ENCODE measurements at regions not wholly inside any gene's neighbourhood (a gene's known extent, or its start where the extent isn't known, plus 50 kb on each side); places are given as distances from the start of the nearest gene placed in this dataset.
"Not testable (repeated sequence)": the region's sequence is repeated elsewhere in the genome, so short reads cannot be mapped to it uniquely, and the experiment has no call there.

DNA sequence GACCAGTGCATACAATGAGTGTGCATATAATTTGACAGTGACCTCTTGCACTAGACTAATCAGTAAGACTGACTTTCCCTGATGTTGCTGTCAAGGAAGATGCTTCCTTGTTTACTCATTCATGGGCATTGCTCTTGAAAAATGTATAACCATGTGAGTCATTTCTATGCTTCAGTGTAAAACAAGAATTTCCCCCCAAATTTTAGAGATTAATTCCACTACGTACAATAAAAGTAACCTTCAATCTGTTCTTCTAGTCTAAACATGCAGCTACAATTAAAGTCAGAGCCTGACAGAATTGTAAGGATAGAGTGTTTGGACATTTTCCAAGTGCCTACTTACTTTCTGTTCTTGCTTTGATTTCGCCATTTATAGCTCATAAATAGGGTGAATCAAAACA is 935.7 kb downstream of the RAPGEF2 start:
- TF ChIP-seq CTCF (IDR thresholded peaks at IDR 0.05; ENCODE audit: low read depth, low read length) = no peak
- peak in 1 of 2 donors; percentile 2 for DNase-seq (ENCODE audit: low read depth in 2 of 2)
- no peak overlapping the region for H3K4me3 ChIP-seq (replicated peaks in 1 of 2; ENCODE audit: low read depth in 2 of 2, low read length in 2 of 2)

DNA sequence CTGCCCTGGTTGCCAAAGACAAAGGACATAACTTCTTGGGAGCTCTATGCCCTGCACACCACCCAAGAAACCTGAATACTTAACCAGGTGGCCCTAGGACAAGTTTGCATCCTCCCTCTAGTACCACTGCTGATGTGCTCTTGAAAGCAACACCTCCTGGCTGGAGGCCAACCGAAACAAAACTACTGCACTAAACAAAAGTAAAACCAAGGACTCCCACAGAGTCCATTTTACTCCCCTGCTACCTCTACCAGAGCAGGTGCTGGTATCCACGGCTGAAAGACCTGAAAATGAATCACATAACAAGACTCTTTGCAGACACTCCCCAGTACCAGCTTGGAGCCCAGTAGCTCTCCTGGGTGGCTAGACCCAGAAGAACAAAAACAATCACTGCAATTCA is 941.8 kb downstream of the RAPGEF2 start:
- no peak overlapping the region for H3K4me3 ChIP-seq (replicated peaks in 1 of 2; ENCODE audit: low read depth in 2 of 2, low read length in 2 of 2)
- no peak for DNase-seq (ENCODE audit: low read depth in 2 of 2)
- no peak for TF ChIP-seq CTCF (IDR thresholded peaks at IDR 0.05; ENCODE audit: low read depth, low read length)

DNA sequence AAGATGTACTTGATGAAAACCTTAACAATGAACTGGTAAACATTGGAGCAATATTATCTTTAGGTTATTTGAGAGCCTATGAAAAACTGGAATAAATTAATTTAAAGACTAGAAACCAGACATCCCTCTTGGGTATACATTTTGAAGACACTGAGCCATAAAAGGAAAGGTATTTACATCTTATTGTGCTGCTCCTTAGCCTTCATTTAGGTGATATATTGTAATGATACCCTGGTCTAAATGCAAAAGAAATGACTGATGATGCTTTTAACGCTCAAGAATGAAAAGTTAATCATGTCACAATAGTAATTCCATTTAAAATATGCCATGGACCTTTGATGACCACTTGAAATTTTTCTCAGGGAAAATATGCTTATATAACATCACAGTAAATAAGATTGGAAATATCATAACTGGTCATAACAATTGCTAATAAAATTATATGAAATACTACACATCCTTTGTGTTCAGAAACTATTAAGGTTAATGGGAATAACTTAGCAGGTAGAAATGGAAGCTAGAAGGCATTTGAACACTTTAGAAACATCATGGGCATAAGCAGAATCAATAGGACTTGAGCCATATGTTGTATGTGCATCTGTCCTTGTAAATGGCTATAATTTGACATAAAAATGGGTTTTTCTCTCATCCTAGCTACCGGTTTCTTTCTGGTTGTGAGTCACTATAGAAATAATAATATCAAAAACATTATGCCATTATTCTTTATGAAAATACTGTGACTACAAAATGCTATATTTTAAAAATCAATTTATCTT is 979.7 kb downstream of the RAPGEF2 start:
- DNase-seq (ENCODE audit: low read depth in 2 of 2) = no peak
- TF ChIP-seq CTCF (IDR thresholded peaks at IDR 0.05; ENCODE audit: low read depth, low read length) = no peak
- H3K4me3 ChIP-seq (replicated peaks in 1 of 2; ENCODE audit: low read depth in 2 of 2, low read length in 2 of 2) = no peak overlapping the region

GRCh38 chr4:160091631-160092030 is 988.8 kb downstream of the RAPGEF2 start:
- no peak for TF ChIP-seq CTCF (IDR thresholded peaks at IDR 0.05; ENCODE audit: low read depth, low read length)
- H3K4me3 ChIP-seq (replicated peaks in 1 of 2; ENCODE audit: low read depth in 2 of 2, low read length in 2 of 2) = no peak overlapping the region
- DNase-seq (ENCODE audit: low read depth in 2 of 2) = no peak

DNA sequence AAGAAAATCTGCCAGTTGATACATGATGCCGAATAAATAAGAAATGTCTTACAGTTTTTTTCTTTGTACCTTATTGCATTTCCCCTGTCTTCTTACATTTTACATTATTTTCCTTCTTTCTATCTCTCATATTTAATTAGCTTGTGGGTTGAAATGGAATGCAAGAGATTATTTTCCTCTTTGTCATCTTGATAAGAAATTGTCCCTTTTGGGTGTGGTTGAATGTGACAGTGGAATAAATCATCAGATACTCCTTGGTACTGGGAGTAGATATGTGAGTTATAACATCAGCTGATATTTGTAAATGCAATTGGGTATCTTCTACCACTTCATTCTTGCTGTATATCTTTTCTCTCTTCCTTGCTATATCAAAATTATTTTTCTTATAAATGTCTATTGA is 997.4 kb downstream of the RAPGEF2 start:
- TF ChIP-seq CTCF (IDR thresholded peaks at IDR 0.05; ENCODE audit: low read depth, low read length) = no peak
- no peak overlapping the region for H3K4me3 ChIP-seq (replicated peaks in 1 of 2; ENCODE audit: low read depth in 2 of 2, low read length in 2 of 2)
- no peak for DNase-seq (ENCODE audit: low read depth in 2 of 2)

- H3K4me3 ChIP-seq (replicated peaks in 1 of 2; ENCODE audit: low read depth in 2 of 2, low read length in 2 of 2) = no peak overlapping the region
- peak in 1 of 2 donors; percentile 0 for DNase-seq (ENCODE audit: low read depth in 2 of 2)
- no peak for TF ChIP-seq CTCF (IDR thresholded peaks at IDR 0.05; ENCODE audit: low read depth, low read length)
Measured at GRCh38 chr4:160110891-160111290, 1008.0 kb downstream of the RAPGEF2 start.

- no peak for DNase-seq (ENCODE audit: low read depth in 2 of 2)
- no peak for TF ChIP-seq CTCF (IDR thresholded peaks at IDR 0.05; ENCODE audit: low read depth, low read length)
Measured at GRCh38 chr4:160117686-160118085, 1014.8 kb downstream of the RAPGEF2 start.

DNA sequence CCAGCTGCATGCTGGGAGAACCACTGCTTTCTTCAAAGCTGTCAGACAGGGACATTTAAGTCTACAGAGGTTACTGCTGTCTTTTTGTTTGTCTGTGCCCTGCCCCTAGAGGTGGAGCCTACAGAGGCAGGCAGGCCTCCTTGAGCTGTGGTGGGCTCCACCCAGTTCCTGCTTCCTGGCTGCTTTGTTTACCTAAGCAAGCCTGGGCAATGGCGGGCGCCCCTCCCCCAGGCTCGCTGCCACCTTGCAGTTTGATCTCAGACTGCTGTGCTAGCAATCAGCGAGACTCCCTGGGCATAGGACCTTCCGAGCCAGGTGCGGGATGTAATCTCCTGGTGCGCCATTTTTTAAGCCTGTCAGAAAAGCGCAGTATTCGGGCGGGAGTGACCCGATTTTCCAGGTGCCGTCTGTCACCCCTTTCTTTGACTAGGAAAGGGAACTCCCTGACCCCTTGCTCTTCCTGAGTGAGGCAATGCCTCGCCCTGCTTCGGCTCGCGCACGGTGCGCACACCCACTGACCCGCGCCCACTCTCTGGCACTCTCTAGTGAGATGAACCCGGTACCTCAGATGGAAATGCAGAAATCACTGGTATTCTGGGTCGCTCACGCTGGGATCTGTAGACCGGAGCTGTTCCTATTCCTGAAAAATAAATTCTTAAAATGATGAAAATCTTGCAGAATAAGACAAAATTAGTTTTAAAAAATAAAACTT is 1022.9 kb downstream of the RAPGEF2 start:
- not testable (repeated sequence) for H3K4me3 ChIP-seq (replicated peaks in 1 of 2; ENCODE audit: low read depth in 2 of 2, low read length in 2 of 2); DNase-seq (ENCODE audit: low read depth in 2 of 2)

More at GRCh38 chr4:160117686-160118085, 1014.8 kb downstream of the RAPGEF2 start:
- no peak overlapping the region for H3K4me3 ChIP-seq (replicated peaks in 1 of 2; ENCODE audit: low read depth in 2 of 2, low read length in 2 of 2)
